MM.1S (cell line): ENCODE measurements at regions not wholly inside any gene's neighbourhood (a gene's known extent, or its start where the extent isn't known, plus 50 kb on each side); places are given as distances from the start of the nearest gene placed in this dataset.

Experiments
- DNase-seq: peaks from one replicate; pipeline ENCODE4 v3.0.0-alpha.2; 2015
- H2AFZ ChIP-seq: fragments of 300-600 bp; sonication (generic); 2 replicates; pipeline ENCODE4 v1.6.0; 2016; ENCODE audit warnings: antibody characterized with exemption, low read length
- H3F3A ChIP-seq: fragments of 300-600 bp; sonication (generic); 2 replicates; pipeline ENCODE4 v1.6.1; 2016; ENCODE audit warnings: mild to moderate bottlenecking, antibody characterized with exemption, low read length, moderate library complexity, mixed read lengths; ENCODE audit not compliant: insufficient read depth
- H3K27ac ChIP-seq: fragments of 300-600 bp; sonication (generic); 2 replicates; pipeline ENCODE4 v1.5.1; 2016; ENCODE audit warnings: mild to moderate bottlenecking, low read length
- H3K27me3 ChIP-seq: fragments of 300-600 bp; sonication (generic); replicated peaks from 2 replicates; pipeline ENCODE4 v1.6.0; 2016; ENCODE audit warnings: low read length; ENCODE audit not compliant: insufficient read depth
- H3K36me3 ChIP-seq: fragments of 300-600 bp; sonication (generic); replicated peaks from 2 replicates; pipeline ENCODE4 v1.6.1; 2016; ENCODE audit warnings: mild to moderate bottlenecking, low read length, mixed read lengths; ENCODE audit not compliant: insufficient read depth
- H3K4me1 ChIP-seq: fragments of 300-600 bp; sonication (generic); 2 replicates; pipeline ENCODE4 v1.6.1; 2016; ENCODE audit warnings: low read length, mixed read lengths
- H3K4me2 ChIP-seq: fragments of 300-600 bp; sonication (generic); 2 replicates; pipeline ENCODE4 v1.6.0; 2016; ENCODE audit warnings: low read depth, low read length
- H3K4me3 ChIP-seq: fragments of 300-600 bp; sonication (generic); 2 replicates; pipeline ENCODE4 v1.5.1; 2016; ENCODE audit warnings: low read length, mixed read lengths
- H3K79me2 ChIP-seq: fragments of 300-600 bp; sonication (generic); 2 replicates; pipeline ENCODE4 v1.6.1; 2016; ENCODE audit warnings: mixed run types, low read length, mixed read lengths
- H3K9ac ChIP-seq: fragments of 300-600 bp; sonication (generic); 2 replicates; pipeline ENCODE4 v1.6.1; 2016; ENCODE audit warnings: low read length, mixed read lengths
- H3K9me2 ChIP-seq: fragments of 300-600 bp; sonication (generic); replicated peaks from 2 replicates; pipeline ENCODE4 v1.6.1; 2016; ENCODE audit warnings: mild to moderate bottlenecking, low read length, mixed read lengths; ENCODE audit not compliant: insufficient read depth
- H3K9me3 ChIP-seq: fragments of 300-600 bp; sonication (generic); replicated peaks from 2 replicates; pipeline ENCODE4 v1.6.1; 2016; ENCODE audit warnings: mild to moderate bottlenecking, low read length, mixed read lengths; ENCODE audit not compliant: insufficient read depth
- H4K20me1 ChIP-seq: fragments of 300-600 bp; sonication (generic); 2 replicates; pipeline ENCODE4 v1.6.1; 2016; ENCODE audit warnings: mild to moderate bottlenecking, low read length, moderate library complexity, mixed read lengths; ENCODE audit not compliant: insufficient read depth
- CTCF ChIP-seq: fragments of 300-600 bp; sonication (generic); IDR thresholded peaks from 2 replicates; pipeline ENCODE4 v1.5.1; 2016; ENCODE audit warnings: antibody characterized with exemption, low read length, mixed read lengths
- EZH2 ChIP-seq: fragments of 300-600 bp; sonication (generic); optimal IDR thresholded peaks from 2 replicates; pipeline ENCODE3; 2017; ENCODE audit warnings: low read depth, mild to moderate bottlenecking, antibody characterized with exemption, low read length, mixed read lengths
- EZH2phosphoT487 ChIP-seq: fragments of 300-600 bp; sonication (generic); IDR thresholded peaks from 2 replicates; pipeline ENCODE4 v1.6.1; 2018; ENCODE audit warnings: antibody characterized with exemption, low read length

DNA sequence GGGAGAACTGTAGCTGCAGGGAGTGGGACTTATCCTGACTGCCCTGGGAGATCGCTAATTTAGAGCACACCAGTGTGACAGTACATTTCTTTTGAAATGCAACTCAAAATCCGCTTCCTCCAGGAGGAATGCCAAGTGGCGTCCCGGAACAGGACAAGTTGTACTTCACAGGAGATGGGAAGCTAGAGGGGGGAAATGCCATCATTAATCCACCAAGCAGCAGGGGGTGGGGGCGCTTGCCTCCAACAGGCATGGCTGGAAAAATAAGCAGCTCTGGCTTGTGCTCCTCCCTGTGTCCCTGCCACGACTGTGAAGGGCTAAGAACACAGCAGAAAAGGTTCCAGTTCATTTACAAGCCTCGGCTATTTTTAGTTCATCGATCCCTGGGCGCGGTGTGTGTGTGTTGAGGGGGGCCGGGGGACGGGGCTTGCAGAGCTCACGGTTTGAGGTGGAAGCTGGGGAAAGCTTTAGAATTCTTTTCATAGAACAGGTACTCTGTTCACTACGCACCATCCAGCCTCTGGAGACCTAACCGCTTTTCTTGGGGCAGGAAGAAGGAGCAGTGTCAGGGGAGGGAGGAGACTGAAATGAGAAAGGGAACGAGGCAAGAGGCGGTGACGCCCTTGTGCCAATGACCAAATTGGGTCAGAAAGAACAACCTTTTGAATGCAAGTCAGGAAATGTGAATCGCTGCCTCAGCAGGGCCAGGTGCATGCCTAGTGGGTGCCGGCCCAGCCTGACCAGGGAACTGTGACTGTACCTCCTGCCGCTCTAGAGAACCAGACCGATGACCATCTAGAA lies 51.8 kb upstream of the DGKG start:
- DNase-seq: peak; percentile 98
- H3K4me2 ChIP-seq: peak overlapping the region; percentile 83
- no peaks in the 10 kb centered on the region for H3K9me2 ChIP-seq
- peak overlapping the region; percentile 65 for H2AFZ ChIP-seq
- H3K4me3 ChIP-seq: peak overlapping the region; percentile 58
- no peaks in the 10 kb centered on the region for H3K9me3 ChIP-seq
- H3K27me3 ChIP-seq: no peaks in the 10 kb centered on the region
- peak overlapping the region; percentile 91 for H3K27ac ChIP-seq
- no peaks in the 10 kb centered on the region for H3K79me2 ChIP-seq
- H4K20me1 ChIP-seq: no peaks in the 10 kb centered on the region
- no peaks in the 10 kb centered on the region for H3K36me3 ChIP-seq
- peaks cover 28% of the 10 kb centered on the region for H3K4me1 ChIP-seq
- peaks cover 18% of the 10 kb centered on the region for H3F3A ChIP-seq
- TF ChIP-seq CTCF (no peak), EZH2 (no peak), EZH2phosphoT487 (no peak)
- peak overlapping the region; percentile 74 for H3K9ac ChIP-seq

GRCh38 chr3:186411994-186412393 lies 50.0 kb upstream of the DGKG start:
- no peaks in the 10 kb centered on the region for H3K79me2 ChIP-seq
- peaks cover 28% of the 10 kb centered on the region for H3K4me1 ChIP-seq
- no peaks in the 10 kb centered on the region for H3K27me3 ChIP-seq
- H3K4me3 ChIP-seq: no peak overlapping the region
- H3K27ac ChIP-seq: no peak overlapping the region
- no peak for DNase-seq
- H2AFZ ChIP-seq: no peak overlapping the region
- no peaks in the 10 kb centered on the region for H3K36me3 ChIP-seq
- peaks cover 18% of the 10 kb centered on the region for H3F3A ChIP-seq
- no peaks in the 10 kb centered on the region for H3K9me3 ChIP-seq
- H4K20me1 ChIP-seq: no peaks in the 10 kb centered on the region
- H3K9me2 ChIP-seq: no peaks in the 10 kb centered on the region
- no peak for TF ChIP-seq EZH2
- no peak for TF ChIP-seq CTCF
- TF ChIP-seq EZH2phosphoT487: no peak
- no peak overlapping the region for H3K4me2 ChIP-seq
- no peak overlapping the region for H3K9ac ChIP-seq
